Activated T-helper 17 cell treated with anti-CD3 and anti-CD28 coated beads, Interleukin-2, amount 50 U/mL, for 72 hours (primary cell): ENCODE measurements at regions not wholly inside any gene's neighbourhood (a gene's known extent, or its start where the extent isn't known, plus 50 kb on each side); places are given as distances from the start of the nearest gene placed in this dataset.

Experiments
- ATAC-seq: fragments of 150-1000 bp; cut with Tn5 transposase; replicated peaks from 2 replicates; pipeline ENCODE4 v1.10.0; 2021; ENCODE audit warnings: mild to moderate bottlenecking, moderate library complexity
- H3K27ac Mint-ChIP-seq: one replicate; pipeline ENCODE4 v1.8.0; 2022; ENCODE audit warnings: mixed read lengths
- H3K27me3 Mint-ChIP-seq: one replicate; pipeline ENCODE4 v1.8.0; 2022; ENCODE audit warnings: mixed read lengths
- H3K36me3 Mint-ChIP-seq: one replicate; pipeline ENCODE4 v1.8.0; 2022; ENCODE audit warnings: low read depth, mild to moderate bottlenecking, mixed read lengths
- H3K4me1 Mint-ChIP-seq: one replicate; pipeline ENCODE4 v1.8.0; 2022; ENCODE audit warnings: mixed read lengths
- H3K4me3 Mint-ChIP-seq: one replicate; pipeline ENCODE4 v1.8.0; 2022; ENCODE audit warnings: mild to moderate bottlenecking, mixed read lengths
- H3K9me3 Mint-ChIP-seq: one replicate; pipeline ENCODE4 v1.8.0; 2022; ENCODE audit warnings: mixed read lengths

DNA sequence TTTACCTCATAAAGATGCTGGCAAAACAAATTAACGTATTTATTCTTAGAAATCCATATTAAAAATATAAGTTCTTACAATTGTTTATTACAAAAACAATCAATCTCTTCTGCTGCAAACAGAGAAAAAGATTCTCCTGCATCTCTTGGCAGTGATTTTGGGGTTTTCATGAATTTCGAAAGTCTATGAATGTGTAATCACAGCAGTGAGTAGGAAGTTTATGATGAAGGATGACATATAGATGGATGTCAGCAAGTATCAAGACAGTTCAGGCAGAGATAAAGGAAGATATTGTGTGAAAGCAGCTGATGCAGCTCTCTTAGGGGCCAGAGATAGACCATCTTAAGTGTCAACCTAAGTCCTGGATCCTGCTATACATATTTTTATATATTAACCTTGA is 196.9 kb upstream of the BANK1 start:
- no peak for ATAC-seq
- Mint-ChIP-seq H3K27me3 (no peaks in the 10 kb centered on the region), H3K4me3 (no peak overlapping the region), H3K36me3 (no peaks in the 10 kb centered on the region), H3K4me1 (peaks cover 3% of the 10 kb centered on the region), H3K27ac (no peak overlapping the region), H3K9me3 (no peaks in the 10 kb centered on the region)

- H3K4me3 Mint-ChIP-seq, result no peak overlapping the region
- H3K4me1 Mint-ChIP-seq, result no peaks in the 10 kb centered on the region
- no peaks in the 10 kb centered on the region for H3K36me3 Mint-ChIP-seq
- H3K9me3 Mint-ChIP-seq, result peaks cover 16% of the 10 kb centered on the region
- H3K27ac Mint-ChIP-seq, result no peak overlapping the region
- peaks cover 5% of the 10 kb centered on the region for H3K27me3 Mint-ChIP-seq
- no peak for ATAC-seq
Measured at GRCh38 chr4:101584306-101584705, 206.2 kb upstream of the BANK1 start.

DNA sequence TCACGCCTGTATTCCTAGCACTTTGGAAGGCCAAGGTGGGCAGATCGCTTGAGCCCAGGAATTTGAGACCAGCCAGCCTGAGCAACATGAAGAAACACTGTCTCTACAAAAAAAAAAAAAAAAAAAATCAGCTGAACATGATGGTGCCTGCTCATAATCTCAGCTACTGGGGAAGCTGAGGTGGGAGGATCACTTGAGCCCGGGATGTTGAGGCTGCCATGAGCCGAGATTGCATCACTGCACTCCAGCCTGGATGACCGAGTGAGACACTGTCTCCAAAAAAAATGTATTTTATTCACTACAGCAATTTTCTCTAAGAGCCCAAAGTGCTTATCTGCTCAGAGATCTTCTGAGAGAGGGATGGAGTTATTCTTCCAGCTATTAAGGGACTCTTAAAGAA is 215.8 kb upstream of the PPP3CA start:
- H3K36me3 Mint-ChIP-seq, result no peaks in the 10 kb centered on the region
- H3K4me1 Mint-ChIP-seq, result no peaks in the 10 kb centered on the region
- ATAC-seq, result no peak
- no peak overlapping the region for H3K4me3 Mint-ChIP-seq
- peaks cover 9% of the 10 kb centered on the region for H3K9me3 Mint-ChIP-seq
- peaks cover 7% of the 10 kb centered on the region for H3K27me3 Mint-ChIP-seq
- H3K27ac Mint-ChIP-seq, result no peak overlapping the region

DNA sequence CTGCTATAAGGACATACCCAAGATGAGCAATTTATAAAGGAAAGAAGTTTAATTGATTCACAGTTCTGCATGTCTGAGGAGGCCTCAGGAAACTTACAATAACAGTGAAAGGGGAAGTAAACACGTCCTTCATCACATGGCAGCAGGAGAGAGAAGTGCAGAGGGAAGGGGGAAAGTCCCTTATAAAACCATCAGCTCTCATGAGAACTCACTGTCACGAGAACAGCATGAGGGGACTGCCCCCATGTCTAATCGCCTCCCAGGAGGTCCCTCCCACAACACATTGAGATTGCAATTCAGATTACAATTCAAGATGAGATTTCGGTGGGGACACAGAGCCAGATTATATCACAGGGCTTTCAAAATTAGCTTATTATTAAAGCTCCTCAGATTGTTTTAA is 209.5 kb upstream of the PPP3CA start:
- no peak overlapping the region for H3K27ac Mint-ChIP-seq
- H3K9me3 Mint-ChIP-seq, result no peaks in the 10 kb centered on the region
- no peak overlapping the region for H3K4me3 Mint-ChIP-seq
- no peaks in the 10 kb centered on the region for H3K36me3 Mint-ChIP-seq
- peak; percentile 83 for ATAC-seq
- H3K4me1 Mint-ChIP-seq, result no peaks in the 10 kb centered on the region
- no peaks in the 10 kb centered on the region for H3K27me3 Mint-ChIP-seq

DNA sequence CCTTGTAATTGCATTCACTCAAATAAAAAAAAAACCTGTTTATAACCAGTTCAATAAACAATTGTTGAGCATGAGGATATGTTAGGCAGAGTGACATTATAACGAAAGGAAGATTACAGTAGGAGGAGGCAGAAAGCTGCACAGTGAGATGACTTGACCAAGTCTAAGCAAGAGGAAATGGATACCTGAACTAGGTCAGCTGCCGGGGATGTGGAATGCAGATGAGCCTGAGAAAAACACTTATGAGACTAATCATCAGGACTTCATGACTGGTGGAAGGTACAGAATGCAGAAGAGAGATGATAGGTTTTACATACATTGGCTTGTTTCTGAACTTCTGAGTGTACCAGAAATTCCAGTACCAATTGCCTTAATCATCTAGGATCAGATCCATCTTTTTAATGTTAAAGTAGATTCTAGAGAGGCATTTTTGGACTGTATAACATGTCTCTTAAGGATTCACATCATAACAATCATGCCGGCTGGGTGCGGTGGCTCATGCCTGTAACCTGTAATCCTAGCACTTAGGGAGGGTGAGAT is 208.1 kb upstream of the PPP3CA start:
- Mint-ChIP-seq H3K9me3 (peaks cover 3% of the 10 kb centered on the region), H3K4me1 (no peaks in the 10 kb centered on the region), H3K27me3 (no peaks in the 10 kb centered on the region), H3K36me3 (no peaks in the 10 kb centered on the region), H3K4me3 (no peak overlapping the region), H3K27ac (no peak overlapping the region)
- no peak for ATAC-seq

- Mint-ChIP-seq H3K4me3 (no peak overlapping the region), H3K27me3 (peaks cover 3% of the 10 kb centered on the region), H3K4me1 (no peaks in the 10 kb centered on the region), H3K9me3 (no peaks in the 10 kb centered on the region), H3K27ac (no peak overlapping the region), H3K36me3 (no peaks in the 10 kb centered on the region)
- ATAC-seq, result no peak
Measured at GRCh38 chr4:101540336-101540735, 193.0 kb upstream of the PPP3CA start.

GRCh38 chr4:101528526-101528925 is 181.2 kb upstream of the PPP3CA start:
- Mint-ChIP-seq H3K36me3 (no peaks in the 10 kb centered on the region), H3K4me1 (peaks cover 8% of the 10 kb centered on the region), H3K9me3 (no peaks in the 10 kb centered on the region), H3K4me3 (no peak overlapping the region), H3K27me3 (peaks cover 20% of the 10 kb centered on the region), H3K27ac (no peak overlapping the region)
- no peak for ATAC-seq

- H3K27ac Mint-ChIP-seq, result peak overlapping the region; percentile 23
- ATAC-seq, result peak; percentile 99
- peaks cover 15% of the 10 kb centered on the region for H3K27me3 Mint-ChIP-seq
- no peaks in the 10 kb centered on the region for H3K36me3 Mint-ChIP-seq
- H3K9me3 Mint-ChIP-seq, result no peaks in the 10 kb centered on the region
- peaks cover 8% of the 10 kb centered on the region for H3K4me1 Mint-ChIP-seq
- peak overlapping the region; percentile 23 for H3K4me3 Mint-ChIP-seq
Measured at GRCh38 chr4:101527188-101527587, 179.9 kb upstream of the PPP3CA start.

GRCh38 chr4:101515566-101515965 is 168.2 kb upstream of the PPP3CA start:
- Mint-ChIP-seq H3K27ac (no peak overlapping the region), H3K4me3 (peak overlapping the region; percentile 18), H3K4me1 (peaks cover 10% of the 10 kb centered on the region), H3K36me3 (no peaks in the 10 kb centered on the region), H3K27me3 (peaks cover 8% of the 10 kb centered on the region), H3K9me3 (no peaks in the 10 kb centered on the region)
- no peak for ATAC-seq

- H3K4me3 Mint-ChIP-seq, result peak overlapping the region; percentile 18
- H3K36me3 Mint-ChIP-seq, result no peaks in the 10 kb centered on the region
- peaks cover 5% of the 10 kb centered on the region for H3K27me3 Mint-ChIP-seq
- no peak overlapping the region for H3K27ac Mint-ChIP-seq
- ATAC-seq, result peak; percentile 70
- H3K9me3 Mint-ChIP-seq, result no peaks in the 10 kb centered on the region
- peaks cover 10% of the 10 kb centered on the region for H3K4me1 Mint-ChIP-seq
Measured at GRCh38 chr4:101515099-101515498, 167.8 kb upstream of the PPP3CA start.

DNA sequence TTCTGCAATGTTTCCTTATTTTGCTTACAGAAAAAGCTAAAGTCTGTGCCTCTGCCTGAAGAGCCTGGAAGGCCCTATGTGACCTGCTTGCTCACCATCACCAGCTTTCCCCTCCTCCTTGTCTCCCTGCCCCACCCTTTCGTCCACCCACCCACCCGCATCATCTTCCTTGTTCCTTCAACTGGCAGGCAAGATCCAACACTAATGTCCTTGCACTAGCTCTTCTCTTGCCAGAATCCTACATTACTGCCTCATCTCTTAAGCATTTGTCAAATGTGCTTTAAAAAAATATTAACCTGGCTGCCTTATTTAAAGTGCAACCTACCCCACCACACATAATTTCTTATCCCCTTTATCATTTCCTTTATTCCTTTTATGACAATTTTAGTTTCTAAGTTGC is 165.1 kb upstream of the PPP3CA start:
- H3K4me3 Mint-ChIP-seq, result no peak overlapping the region
- ATAC-seq, result no peak

DNA sequence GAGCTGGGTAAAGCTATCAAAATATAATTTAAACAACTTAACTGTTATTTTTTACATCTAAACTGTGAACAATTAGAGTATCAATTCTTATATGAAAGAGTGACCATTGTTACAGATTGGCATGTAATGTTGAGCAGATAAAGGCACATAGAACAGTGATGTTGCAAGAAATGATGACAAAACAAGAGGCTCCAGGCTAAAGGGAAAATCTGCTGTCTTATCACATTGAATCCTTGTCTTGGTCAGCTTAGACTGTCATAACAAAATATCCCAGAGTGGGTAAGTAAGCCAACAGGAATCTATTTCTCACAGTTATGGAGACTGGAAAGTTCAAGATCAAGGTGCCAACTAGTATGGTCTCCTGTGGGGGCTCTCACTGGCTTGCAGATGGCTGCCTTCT is 154.1 kb upstream of the PPP3CA start:
- Mint-ChIP-seq H3K36me3 (no peaks in the 10 kb centered on the region), H3K4me3 (no peak overlapping the region), H3K4me1 (no peaks in the 10 kb centered on the region), H3K27me3 (no peaks in the 10 kb centered on the region), H3K27ac (no peak overlapping the region), H3K9me3 (no peaks in the 10 kb centered on the region)
- no peak for ATAC-seq

More for the DNA sequence above, 165.1 kb upstream of the PPP3CA start:
- H3K9me3 Mint-ChIP-seq, result no peaks in the 10 kb centered on the region
- H3K36me3 Mint-ChIP-seq, result no peaks in the 10 kb centered on the region
- H3K4me1 Mint-ChIP-seq, result peaks cover 10% of the 10 kb centered on the region
- H3K27me3 Mint-ChIP-seq, result peaks cover 3% of the 10 kb centered on the region
- no peak overlapping the region for H3K27ac Mint-ChIP-seq

GRCh38 chr4:101500742-101501141 is 153.4 kb upstream of the PPP3CA start:
- Mint-ChIP-seq H3K9me3 (no peaks in the 10 kb centered on the region), H3K27me3 (no peaks in the 10 kb centered on the region), H3K36me3 (no peaks in the 10 kb centered on the region), H3K27ac (no peak overlapping the region), H3K4me3 (no peak overlapping the region), H3K4me1 (no peaks in the 10 kb centered on the region)
- ATAC-seq, result peak; percentile 56

DNA sequence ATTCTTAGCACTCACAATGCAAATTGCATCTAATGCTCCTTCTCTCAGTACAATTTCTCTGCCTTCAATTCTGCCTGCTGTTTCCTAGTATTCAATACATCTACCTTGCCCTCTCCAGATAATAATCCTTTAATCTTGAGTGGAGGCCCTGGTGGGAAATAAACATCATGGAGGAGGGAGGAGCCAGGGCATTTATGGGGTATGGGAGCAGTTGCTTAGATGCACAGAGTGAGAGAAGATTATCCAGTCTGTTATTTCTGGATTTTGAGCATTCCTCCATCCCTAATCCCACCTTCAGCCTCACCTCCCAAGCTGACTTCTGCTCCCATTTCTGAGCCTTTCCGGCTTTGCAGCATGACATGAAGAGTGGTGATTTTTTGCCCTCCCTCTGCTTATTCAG is 127.9 kb upstream of the PPP3CA start:
- Mint-ChIP-seq H3K27ac (no peak overlapping the region), H3K4me1 (no peaks in the 10 kb centered on the region), H3K4me3 (no peak overlapping the region), H3K9me3 (peaks cover 7% of the 10 kb centered on the region), H3K27me3 (peaks cover 4% of the 10 kb centered on the region), H3K36me3 (no peaks in the 10 kb centered on the region)
- no peak for ATAC-seq

DNA sequence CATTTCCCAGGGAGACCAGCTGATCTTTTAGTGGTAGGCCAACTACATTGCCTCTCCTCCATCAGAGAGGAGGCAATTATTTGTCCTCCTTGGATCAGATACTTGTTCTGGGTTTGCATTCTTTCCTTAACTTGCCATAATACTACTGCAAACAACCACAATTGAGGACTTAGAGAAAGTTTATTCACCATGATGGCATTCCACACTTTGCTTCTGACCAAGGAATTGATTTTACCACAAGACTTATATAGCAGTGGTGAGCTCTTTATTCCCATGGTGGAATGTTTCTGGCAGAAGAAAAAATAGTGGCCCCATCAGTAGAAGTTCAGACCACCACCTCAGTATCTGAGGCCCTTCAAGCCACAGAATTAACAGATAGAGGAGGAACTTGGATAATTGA is 123.9 kb upstream of the PPP3CA start:
- Mint-ChIP-seq H3K4me1 (no peaks in the 10 kb centered on the region), H3K4me3 (no peak overlapping the region), H3K27me3 (peaks cover 15% of the 10 kb centered on the region), H3K9me3 (no peaks in the 10 kb centered on the region), H3K36me3 (no peaks in the 10 kb centered on the region), H3K27ac (no peak overlapping the region)
- ATAC-seq, result no peak

DNA sequence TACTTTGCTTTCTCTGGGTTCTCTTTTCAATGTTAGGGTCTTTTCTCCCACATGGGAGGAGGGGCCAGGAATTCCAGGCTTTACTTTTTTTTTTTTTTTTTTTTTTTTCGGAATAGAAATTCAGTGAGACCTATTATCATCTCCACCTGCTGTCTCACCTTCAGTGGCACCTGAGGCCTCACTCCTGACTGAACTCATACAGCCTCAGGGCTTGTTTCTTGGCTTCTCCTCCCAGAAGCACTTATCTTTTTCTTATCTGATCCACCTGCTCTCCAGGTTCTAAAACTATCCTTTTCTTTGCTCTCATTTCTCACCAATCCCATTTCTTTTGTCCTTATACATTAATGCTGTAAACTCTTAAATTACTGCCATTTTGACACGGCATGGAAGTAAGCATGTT is 117.3 kb upstream of the PPP3CA start:
- Mint-ChIP-seq H3K27ac (no peak overlapping the region), H3K4me3 (no peak overlapping the region), H3K9me3 (no peaks in the 10 kb centered on the region), H3K27me3 (peaks cover 11% of the 10 kb centered on the region), H3K36me3 (no peaks in the 10 kb centered on the region), H3K4me1 (no peaks in the 10 kb centered on the region)
- ATAC-seq, result no peak
